Astrocyte (in vitro differentiated cells and primary cell): ENCODE measurements at regions not wholly inside any gene's neighbourhood (a gene's known extent, or its start where the extent isn't known, plus 50 kb on each side); places are given as distances from the start of the nearest gene placed in this dataset.

Source experiments
- CTCF ChIP-seq: IDR thresholded peaks from 2 replicates; pipeline ENCODE4 v1.5.1; 2011; ENCODE audit warnings: low read depth, mild to moderate bottlenecking, inconsistent platforms, low read length, moderate library complexity; ENCODE audit not compliant: insufficient read depth
- EZH2 ChIP-seq: IDR thresholded peaks from 2 replicates; pipeline ENCODE4 v1.6.1; 2012; ENCODE audit warnings: mild to moderate bottlenecking, low read length, inconsistent platforms; ENCODE audit not compliant: insufficient read depth

DNA sequence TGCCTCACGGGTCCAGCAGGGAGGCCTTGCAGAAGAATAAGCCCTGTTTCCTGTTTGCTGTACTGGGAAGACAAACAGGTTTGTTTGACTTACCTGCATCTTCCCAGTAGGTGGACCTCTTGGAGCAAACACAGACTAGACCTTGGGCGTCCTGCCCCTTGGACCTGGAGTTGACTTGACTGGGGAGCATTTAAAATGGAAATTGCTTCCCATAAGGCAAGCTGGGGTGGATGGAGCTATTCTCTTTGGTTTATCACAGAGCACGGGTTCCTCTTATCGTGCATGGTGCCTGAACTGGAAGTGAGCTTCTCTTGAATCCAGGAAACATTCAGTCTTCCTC lies 151.4 kb downstream of the RPLP1 start:
- no peak for TF ChIP-seq CTCF
- TF ChIP-seq EZH2: no peak
